Right lobe of liver (tissue), 4 donors: ENCODE measurements at regions not wholly inside any gene's neighbourhood (a gene's known extent, or its start where the extent isn't known, plus 50 kb on each side); places are given as distances from the start of the nearest gene placed in this dataset.

Source experiments
- POLR2A ChIP-seq: fragments of 450-650 bp; IDR thresholded peaks from one replicate; pipeline ENCODE4 v1.6.1; 2017; ENCODE audit warnings: antibody characterized with exemption, mild to moderate bottlenecking
- TF ChIP-seq, protein P1 (sequence below), 4 donors: fragments of 200-600 bp in 3 of 4; fragments of 450-650 bp in 1 of 4; IDR thresholded peaks; one replicate each; pipeline versions ENCODE4 v1.5.1 to v1.8.0; 2016 to 2022; ENCODE audit warnings: antibody characterized with exemption in 4 of 4, mild to moderate bottlenecking in 2 of 4
- donor health status: DM: no; HTN: no; CAD: no.
- donor health status: DM: no; HTN: no; CAD: no.
- donor health status: DM: no; HTN: yes; CAD: no.

GRCh38 chr14:43697003-43697402 lies 810.1 kb downstream of the FSCB start:
- TF ChIP-seq, protein P1, sequence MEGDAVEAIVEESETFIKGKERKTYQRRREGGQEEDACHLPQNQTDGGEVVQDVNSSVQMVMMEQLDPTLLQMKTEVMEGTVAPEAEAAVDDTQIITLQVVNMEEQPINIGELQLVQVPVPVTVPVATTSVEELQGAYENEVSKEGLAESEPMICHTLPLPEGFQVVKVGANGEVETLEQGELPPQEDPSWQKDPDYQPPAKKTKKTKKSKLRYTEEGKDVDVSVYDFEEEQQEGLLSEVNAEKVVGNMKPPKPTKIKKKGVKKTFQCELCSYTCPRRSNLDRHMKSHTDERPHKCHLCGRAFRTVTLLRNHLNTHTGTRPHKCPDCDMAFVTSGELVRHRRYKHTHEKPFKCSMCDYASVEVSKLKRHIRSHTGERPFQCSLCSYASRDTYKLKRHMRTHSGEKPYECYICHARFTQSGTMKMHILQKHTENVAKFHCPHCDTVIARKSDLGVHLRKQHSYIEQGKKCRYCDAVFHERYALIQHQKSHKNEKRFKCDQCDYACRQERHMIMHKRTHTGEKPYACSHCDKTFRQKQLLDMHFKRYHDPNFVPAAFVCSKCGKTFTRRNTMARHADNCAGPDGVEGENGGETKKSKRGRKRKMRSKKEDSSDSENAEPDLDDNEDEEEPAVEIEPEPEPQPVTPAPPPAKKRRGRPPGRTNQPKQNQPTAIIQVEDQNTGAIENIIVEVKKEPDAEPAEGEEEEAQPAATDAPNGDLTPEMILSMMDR (IDR thresholded peaks at IDR 0.05): no peak
- no peak for TF ChIP-seq POLR2A
